ENCODE measurements at regions not wholly inside any gene's neighbourhood (a gene's known extent, or its start where the extent isn't known, plus 50 kb on each side); places are given as distances from the start of the nearest gene placed in this dataset.
"Not testable (repeated sequence)": the region's sequence is repeated elsewhere in the genome, so short reads cannot be mapped to it uniquely, and the experiment has no call there.

- 30 to 53% methylated on average over 6 of the region's 6 CpGs for WGBS, 2 donors
- DNase-seq; H3K4me3 ChIP-seq; H3K9me3 ChIP-seq; H3K27me3 ChIP-seq; H3K36me3 ChIP-seq; intact Hi-C loops (cut with DNase I); H3K4me1 ChIP-seq; H3K27ac ChIP-seq: not testable (repeated sequence)
Observed at GRCh38 chr4:189630913-189631567, 309.6 kb upstream of the FRG1 start.

GRCh38 chr4:189631568-189631916 is 309.1 kb upstream of the FRG1 start:
- intact Hi-C loops (cut with DNase I); H3K27ac ChIP-seq; H3K27me3 ChIP-seq; H3K4me3 ChIP-seq; DNase-seq; H3K9me3 ChIP-seq; H3K36me3 ChIP-seq; H3K4me1 ChIP-seq: not testable (repeated sequence)
- 51 to 83% methylated on average over 9 of the region's 9 CpGs for WGBS, 2 donors

- intact Hi-C loops (cut with DNase I); H3K9me3 ChIP-seq; H3K4me1 ChIP-seq; H3K4me3 ChIP-seq; H3K36me3 ChIP-seq; H3K27ac ChIP-seq; H3K27me3 ChIP-seq; DNase-seq: not testable (repeated sequence)
- 84 to 90% methylated on average over 2 of the region's 2 CpGs for WGBS, 2 donors
Observed at GRCh38 chr4:189650436-189650835, 290.2 kb upstream of the FRG1 start.

GRCh38 chr4:189653130-189653653 is 287.5 kb upstream of the FRG1 start:
- H3K27me3 ChIP-seq; H3K9me3 ChIP-seq; H3K4me3 ChIP-seq; H3K27ac ChIP-seq; intact Hi-C loops (cut with DNase I); H3K36me3 ChIP-seq; DNase-seq; H3K4me1 ChIP-seq: not testable (repeated sequence)
- 83 to 86% methylated on average over 2 of the region's 3 CpGs for WGBS, 2 donors

GRCh38 chr4:189653983-189654382 is 286.7 kb upstream of the FRG1 start:
- H3K4me3 ChIP-seq; DNase-seq; H3K27me3 ChIP-seq; H3K36me3 ChIP-seq; H3K27ac ChIP-seq; intact Hi-C loops (cut with DNase I); H3K4me1 ChIP-seq; H3K9me3 ChIP-seq: not testable (repeated sequence)
- WGBS, 2 donors: 90% methylated on average over 7 of the region's 7 CpGs

- H3K9me3 ChIP-seq; DNase-seq; H3K27me3 ChIP-seq; intact Hi-C loops (cut with DNase I); H3K36me3 ChIP-seq; H3K4me3 ChIP-seq; H3K27ac ChIP-seq; H3K4me1 ChIP-seq: not testable (repeated sequence)
- 74 to 86% methylated on average over 6 to 9 of the region's 9 CpGs for WGBS, 2 donors
Observed at GRCh38 chr4:189654396-189654795, 286.3 kb upstream of the FRG1 start.

- intact Hi-C loops (cut with DNase I); H3K27me3 ChIP-seq; DNase-seq; H3K9me3 ChIP-seq; H3K27ac ChIP-seq; H3K36me3 ChIP-seq; H3K4me1 ChIP-seq; H3K4me3 ChIP-seq: not testable (repeated sequence)
- 79 to 89% methylated on average over 8 of the region's 8 CpGs for WGBS, 2 donors
Observed at GRCh38 chr4:189655817-189656216, 284.9 kb upstream of the FRG1 start.

GRCh38 chr4:189656641-189657040 is 284.0 kb upstream of the FRG1 start:
- Histone ChIP-seq H3K36me3 (no peaks in the 10 kb centered on the region), H3K27ac (no peak overlapping the region), H3K4me1 (peaks cover 0 to 6% (median 0%) of the 10 kb centered on the region in 4 donors), H3K4me3 (no peak overlapping the region), H3K9me3 (no peaks in the 10 kb centered on the region), H3K27me3 (no peaks in the 10 kb centered on the region)
- intact Hi-C loops (cut with DNase I): no loop called here
- no peak for DNase-seq
- WGBS, 2 donors: 51 to 79% methylated on average over 10 of the region's 10 CpGs
- TF ChIP-seq POLR2A (IDR thresholded peaks at IDR 0.05) (no peak), CTCF (IDR thresholded peaks at IDR 0.05) (no peak), EP300 (IDR thresholded peaks at IDR 0.05) (no peak)

- intact Hi-C loops (cut with DNase I); H3K27ac ChIP-seq; H3K27me3 ChIP-seq; H3K4me3 ChIP-seq; H3K9me3 ChIP-seq; DNase-seq; H3K36me3 ChIP-seq; H3K4me1 ChIP-seq: not testable (repeated sequence)
- WGBS, 2 donors: 46 to 62% methylated on average over 5 of the region's 5 CpGs
Observed at GRCh38 chr4:189658259-189658658, 282.4 kb upstream of the FRG1 start.

- H3K9me3 ChIP-seq; H3K4me1 ChIP-seq; H3K27ac ChIP-seq; DNase-seq; H3K36me3 ChIP-seq; H3K27me3 ChIP-seq; H3K4me3 ChIP-seq; intact Hi-C loops (cut with DNase I): not testable (repeated sequence)
- 55 to 77% methylated on average over 5 of the region's 5 CpGs for WGBS, 2 donors
Observed at GRCh38 chr4:189658831-189659230, 281.8 kb upstream of the FRG1 start.
